Activated naive CD4-positive, alpha-beta T cell treated with anti-CD3 and anti-CD28 coated beads, Interleukin-2, amount 10 ng/mL, durations not matched to agents 7 days and 5 days (primary cell): ENCODE measurements at regions not wholly inside any gene's neighbourhood (a gene's known extent, or its start where the extent isn't known, plus 50 kb on each side); places are given as distances from the start of the nearest gene placed in this dataset.

Experiments
- CTCF ChIA-PET: fragments of 350-600 bp; sonication (Branson Sonifier 250); formaldehyde crosslinking; loops from one replicate; lab custom pipeline; 2021; ENCODE audit warnings: antibody characterized with exemption; lab: Charles Lee
- DNase-seq: peaks from one replicate; pipeline ENCODE4 v3.0.0-alpha.2; 2020
- H3K27ac Mint-ChIP-seq: one replicate; pipeline ENCODE4 v1.8.0; 2021; ENCODE audit warnings: mild to moderate bottlenecking, moderate library complexity, mixed read lengths
- H3K27me3 Mint-ChIP-seq: one replicate; pipeline ENCODE4 v1.8.0; 2021; ENCODE audit warnings: mild to moderate bottlenecking, mixed read lengths
- H3K36me3 Mint-ChIP-seq: one replicate; pipeline ENCODE4 v1.8.0; 2021; ENCODE audit warnings: mixed read lengths
- H3K4me1 Mint-ChIP-seq: one replicate; pipeline ENCODE4 v1.8.0; 2021; ENCODE audit warnings: mixed read lengths
- H3K4me3 Mint-ChIP-seq: one replicate; pipeline ENCODE4 v1.8.0; 2021; ENCODE audit warnings: mild to moderate bottlenecking, moderate library complexity, mixed read lengths
- H3K9me3 Mint-ChIP-seq: one replicate; pipeline ENCODE4 v1.8.0; 2021; ENCODE audit warnings: mixed read lengths

GRCh38 chr2:2715036-2715818 lies 384.2 kb upstream of the MYT1L start:
- Mint-ChIP-seq H3K36me3 (no peaks in the 10 kb centered on the region), H3K27ac (no peak overlapping the region), H3K27me3 (no peaks in the 10 kb centered on the region), H3K4me3 (no peak overlapping the region), H3K4me1 (no peaks in the 10 kb centered on the region), H3K9me3 (no peaks in the 10 kb centered on the region)
- no peak for DNase-seq
- CTCF ChIA-PET = no interaction called here

GRCh38 chr2:2714408-2714807 lies 383.3 kb upstream of the MYT1L start:
- no peaks in the 10 kb centered on the region for H3K9me3 Mint-ChIP-seq
- CTCF ChIA-PET = no interaction called here
- H3K27me3 Mint-ChIP-seq = no peaks in the 10 kb centered on the region
- H3K4me3 Mint-ChIP-seq = no peak overlapping the region
- no peaks in the 10 kb centered on the region for H3K4me1 Mint-ChIP-seq
- no peaks in the 10 kb centered on the region for H3K36me3 Mint-ChIP-seq
- no peak for DNase-seq
- no peak overlapping the region for H3K27ac Mint-ChIP-seq

GRCh38 chr2:2709431-2709770 lies 378.3 kb upstream of the MYT1L start:
- Mint-ChIP-seq H3K27ac (no peak overlapping the region), H3K4me3 (no peak overlapping the region), H3K4me1 (peaks cover 10% of the 10 kb centered on the region), H3K9me3 (no peaks in the 10 kb centered on the region), H3K36me3 (no peaks in the 10 kb centered on the region), H3K27me3 (no peaks in the 10 kb centered on the region)
- CTCF ChIA-PET = no interaction called here
- no peak for DNase-seq

GRCh38 chr2:2708575-2709430 lies 377.7 kb upstream of the MYT1L start:
- H3K27ac Mint-ChIP-seq = no peak overlapping the region
- H3K4me3 Mint-ChIP-seq = no peak overlapping the region
- DNase-seq = no peak
- CTCF ChIA-PET = no interaction called here
- no peaks in the 10 kb centered on the region for H3K36me3 Mint-ChIP-seq
- H3K4me1 Mint-ChIP-seq = peaks cover 16% of the 10 kb centered on the region
- no peaks in the 10 kb centered on the region for H3K27me3 Mint-ChIP-seq
- H3K9me3 Mint-ChIP-seq = no peaks in the 10 kb centered on the region

- Mint-ChIP-seq H3K36me3 (no peaks in the 10 kb centered on the region), H3K9me3 (no peaks in the 10 kb centered on the region), H3K27ac (no peak overlapping the region), H3K4me1 (peaks cover 17% of the 10 kb centered on the region), H3K27me3 (no peaks in the 10 kb centered on the region), H3K4me3 (no peak overlapping the region)
- CTCF ChIA-PET = interaction anchor here (1.1 kb wide), 1 partner anchor 9 kb away, joined by 3 read pairs; no protein-coding TSS in a partner anchor
- DNase-seq = no peak
Observed at GRCh38 chr2:2707206-2707991, 376.3 kb upstream of the MYT1L start.

GRCh38 chr2:2706306-2706705 lies 375.2 kb upstream of the MYT1L start:
- Mint-ChIP-seq H3K27me3 (no peaks in the 10 kb centered on the region), H3K36me3 (no peaks in the 10 kb centered on the region), H3K4me1 (peaks cover 17% of the 10 kb centered on the region), H3K4me3 (no peak overlapping the region), H3K9me3 (no peaks in the 10 kb centered on the region), H3K27ac (no peak overlapping the region)
- no peak for DNase-seq
- CTCF ChIA-PET = interaction anchor here (1.1 kb wide), 1 partner anchor 8 kb away, joined by 3 read pairs; no protein-coding TSS in a partner anchor

- no peaks in the 10 kb centered on the region for H3K27me3 Mint-ChIP-seq
Observed at GRCh38 chr2:2705871-2706270, 374.8 kb upstream of the MYT1L start.

GRCh38 chr2:2704428-2705090 lies 373.5 kb upstream of the MYT1L start:
- no peak for DNase-seq
- CTCF ChIA-PET = interaction anchor here (0.7 kb wide), 1 partner anchor 694 kb away, joined by 4 read pairs; no protein-coding TSS in a partner anchor
- H3K4me3 Mint-ChIP-seq = no peak overlapping the region
- peaks cover 17% of the 10 kb centered on the region for H3K4me1 Mint-ChIP-seq
- no peaks in the 10 kb centered on the region for H3K27me3 Mint-ChIP-seq
- no peaks in the 10 kb centered on the region for H3K36me3 Mint-ChIP-seq
- no peaks in the 10 kb centered on the region for H3K9me3 Mint-ChIP-seq
- H3K27ac Mint-ChIP-seq = peak overlapping the region; percentile 80

More at GRCh38 chr2:2705871-2706270, 374.8 kb upstream of the MYT1L start:
- H3K4me1 Mint-ChIP-seq = peaks cover 17% of the 10 kb centered on the region
- no peak overlapping the region for H3K27ac Mint-ChIP-seq
- H3K9me3 Mint-ChIP-seq = no peaks in the 10 kb centered on the region
- H3K36me3 Mint-ChIP-seq = no peaks in the 10 kb centered on the region
- no peak overlapping the region for H3K4me3 Mint-ChIP-seq
- DNase-seq = no peak
- CTCF ChIA-PET = no interaction called here

GRCh38 chr2:2703762-2704427 lies 372.8 kb upstream of the MYT1L start:
- CTCF ChIA-PET = interaction anchor here (0.7 kb wide), 1 partner anchor 695 kb away, joined by 4 read pairs; no protein-coding TSS in a partner anchor
- H3K27me3 Mint-ChIP-seq = no peaks in the 10 kb centered on the region
- H3K9me3 Mint-ChIP-seq = no peaks in the 10 kb centered on the region
- H3K4me1 Mint-ChIP-seq = peaks cover 17% of the 10 kb centered on the region
- H3K4me3 Mint-ChIP-seq = no peak overlapping the region
- no peak for DNase-seq
- H3K27ac Mint-ChIP-seq = no peak overlapping the region
- no peaks in the 10 kb centered on the region for H3K36me3 Mint-ChIP-seq

- H3K27ac Mint-ChIP-seq = no peak overlapping the region
- DNase-seq = no peak
- CTCF ChIA-PET = no interaction called here
- H3K27me3 Mint-ChIP-seq = no peaks in the 10 kb centered on the region
- H3K4me1 Mint-ChIP-seq = peaks cover 17% of the 10 kb centered on the region
- no peak overlapping the region for H3K4me3 Mint-ChIP-seq
- H3K36me3 Mint-ChIP-seq = no peaks in the 10 kb centered on the region
- no peaks in the 10 kb centered on the region for H3K9me3 Mint-ChIP-seq
Observed at GRCh38 chr2:2703172-2703571, 372.1 kb upstream of the MYT1L start.

GRCh38 chr2:2702385-2702784 lies 371.3 kb upstream of the MYT1L start:
- Mint-ChIP-seq H3K4me1 (peaks cover 15% of the 10 kb centered on the region), H3K4me3 (no peak overlapping the region), H3K27me3 (no peaks in the 10 kb centered on the region), H3K9me3 (no peaks in the 10 kb centered on the region), H3K36me3 (no peaks in the 10 kb centered on the region), H3K27ac (no peak overlapping the region)
- no peak for DNase-seq
- CTCF ChIA-PET = no interaction called here

- Mint-ChIP-seq H3K27ac (no peak overlapping the region), H3K4me1 (peaks cover 14% of the 10 kb centered on the region), H3K9me3 (no peaks in the 10 kb centered on the region), H3K4me3 (no peak overlapping the region), H3K36me3 (no peaks in the 10 kb centered on the region), H3K27me3 (no peaks in the 10 kb centered on the region)
- CTCF ChIA-PET = no interaction called here
- no peak for DNase-seq
Observed at GRCh38 chr2:2701813-2702212, 370.7 kb upstream of the MYT1L start.

- no peak overlapping the region for H3K27ac Mint-ChIP-seq
- H3K4me1 Mint-ChIP-seq = peaks cover 14% of the 10 kb centered on the region
- H3K4me3 Mint-ChIP-seq = no peak overlapping the region
- no peaks in the 10 kb centered on the region for H3K36me3 Mint-ChIP-seq
- no peak for DNase-seq
- no peaks in the 10 kb centered on the region for H3K9me3 Mint-ChIP-seq
- H3K27me3 Mint-ChIP-seq = no peaks in the 10 kb centered on the region
- CTCF ChIA-PET = no interaction called here
Observed at GRCh38 chr2:2701176-2701781, 370.2 kb upstream of the MYT1L start.
